CD4-positive, alpha-beta T cell treated with Interleukin-6 for 4 hours (primary cell): ENCODE measurements at regions not wholly inside any gene's neighbourhood (a gene's known extent, or its start where the extent isn't known, plus 50 kb on each side); places are given as distances from the start of the nearest gene placed in this dataset.

ENCODE experiments used
- DNase-seq: peaks from one replicate; pipeline ENCODE4 v3.0.0-alpha.2; 2020; ENCODE audit warnings: mixed read lengths

- no peak for DNase-seq
These were observed 161.3 kb downstream of the DRD1 start for GRCh38 chr5:175282611-175283225.

GRCh38 chr5:175281714-175282113, 162.3 kb downstream of the DRD1 start:
- no peak for DNase-seq

GRCh38 chr5:175281257-175281656, 162.7 kb downstream of the DRD1 start:
- DNase-seq, result no peak

- DNase-seq, result no peak
These were observed 164.5 kb downstream of the DRD1 start for GRCh38 chr5:175279506-175279905.

- DNase-seq, result no peak
These were observed 168.2 kb downstream of the DRD1 start for GRCh38 chr5:175275748-175276147.

- DNase-seq, result no peak
These were observed 168.9 kb downstream of the DRD1 start for GRCh38 chr5:175275097-175275496.

GRCh38 chr5:175274171-175274570, 169.8 kb downstream of the DRD1 start:
- no peak for DNase-seq

- no peak for DNase-seq
These were observed 179.6 kb downstream of the DRD1 start for GRCh38 chr5:175264406-175264805.

- no peak for DNase-seq
These were observed 180.2 kb downstream of the DRD1 start for GRCh38 chr5:175263776-175264175.

- no peak for DNase-seq
These were observed 182.5 kb downstream of the DRD1 start for GRCh38 chr5:175261526-175261925.

- DNase-seq, result no peak
These were observed 182.9 kb downstream of the DRD1 start for GRCh38 chr5:175261037-175261436.

GRCh38 chr5:175257847-175258194, 186.2 kb downstream of the DRD1 start:
- no peak for DNase-seq

GRCh38 chr5:175257128-175257846, 186.7 kb downstream of the DRD1 start:
- no peak for DNase-seq

- no peak for DNase-seq
These were observed 189.8 kb downstream of the DRD1 start for GRCh38 chr5:175254155-175254554.

GRCh38 chr5:175253597-175253996, 190.4 kb downstream of the DRD1 start:
- DNase-seq, result no peak

- DNase-seq, result no peak
These were observed 191.7 kb downstream of the DRD1 start for GRCh38 chr5:175252234-175252805.

GRCh38 chr5:175250426-175250825, 193.6 kb downstream of the DRD1 start:
- no peak for DNase-seq

GRCh38 chr5:175248416-175248905, 195.5 kb downstream of the DRD1 start:
- DNase-seq, result no peak

- DNase-seq, result no peak
These were observed 197.0 kb downstream of the DRD1 start for GRCh38 chr5:175246889-175247520.

GRCh38 chr5:175246242-175246888, 197.6 kb downstream of the DRD1 start:
- DNase-seq, result no peak

- DNase-seq, result no peak
These were observed 200.5 kb downstream of the DRD1 start for GRCh38 chr5:175243441-175243840.

- DNase-seq, result no peak
These were observed 201.8 kb downstream of the DRD1 start for GRCh38 chr5:175242207-175242606.

- DNase-seq, result no peak
These were observed 205.7 kb downstream of the DRD1 start for GRCh38 chr5:175238326-175238725.
